ENCODE measurements at regions not wholly inside any gene's neighbourhood (a gene's known extent, or its start where the extent isn't known, plus 50 kb on each side); places are given as distances from the start of the nearest gene placed in this dataset.

DNA sequence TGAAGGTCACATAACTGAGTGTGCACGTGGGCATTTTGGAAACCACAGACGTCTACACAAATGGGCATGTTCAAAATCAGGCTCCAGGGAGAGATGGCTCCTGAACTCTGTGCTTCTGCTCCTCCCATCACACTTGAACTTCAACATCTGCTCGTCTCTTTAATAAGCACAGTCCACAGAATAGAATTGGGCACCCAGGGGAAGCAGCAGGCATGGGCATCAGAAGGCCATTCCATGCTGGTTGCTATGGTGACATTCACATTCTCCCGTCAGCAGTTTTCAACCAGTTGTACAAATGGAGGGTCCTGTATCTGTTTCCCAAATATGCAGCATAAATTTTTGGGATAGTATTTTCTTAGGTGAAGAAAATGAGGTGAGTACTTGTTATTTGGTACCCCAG is 183.7 kb upstream of the COPS8 start:
- TF ChIP-seq POLR2AphosphoS5 (IDR thresholded peaks at IDR 0.05; ENCODE audit: borderline replicate concordance, low read depth, low read length) (no peak), EZH2 (IDR thresholded peaks at IDR 0.05) (no peak)
